PC-3 (cell line): ENCODE measurements at regions not wholly inside any gene's neighbourhood (a gene's known extent, or its start where the extent isn't known, plus 50 kb on each side); places are given as distances from the start of the nearest gene placed in this dataset.

Experiments used
- EZH2 ChIP-seq: fragments of 300-600 bp; sonication (generic); IDR thresholded peaks from one replicate; pipeline ENCODE4 v1.6.1; 2017; ENCODE audit warnings: antibody characterized with exemption, mild to moderate bottlenecking, low read length; ENCODE audit not compliant: unreplicated experiment
- EZH2phosphoT487 ChIP-seq: fragments of 300-600 bp; sonication (generic); IDR thresholded peaks from 2 replicates; pipeline ENCODE4 v1.6.1; 2018; ENCODE audit warnings: mild to moderate bottlenecking, antibody characterized with exemption, low read length, borderline replicate concordance
- TF ChIP-seq, protein P1 (sequence below): fragments of 300-600 bp; sonication (generic); conservative IDR thresholded peaks from 2 replicates; pipeline ENCODE4 v1.5.1; 2017; ENCODE audit warnings: antibody characterized with exemption, low read depth, mild to moderate bottlenecking, low read length

- TF ChIP-seq, protein P1, sequence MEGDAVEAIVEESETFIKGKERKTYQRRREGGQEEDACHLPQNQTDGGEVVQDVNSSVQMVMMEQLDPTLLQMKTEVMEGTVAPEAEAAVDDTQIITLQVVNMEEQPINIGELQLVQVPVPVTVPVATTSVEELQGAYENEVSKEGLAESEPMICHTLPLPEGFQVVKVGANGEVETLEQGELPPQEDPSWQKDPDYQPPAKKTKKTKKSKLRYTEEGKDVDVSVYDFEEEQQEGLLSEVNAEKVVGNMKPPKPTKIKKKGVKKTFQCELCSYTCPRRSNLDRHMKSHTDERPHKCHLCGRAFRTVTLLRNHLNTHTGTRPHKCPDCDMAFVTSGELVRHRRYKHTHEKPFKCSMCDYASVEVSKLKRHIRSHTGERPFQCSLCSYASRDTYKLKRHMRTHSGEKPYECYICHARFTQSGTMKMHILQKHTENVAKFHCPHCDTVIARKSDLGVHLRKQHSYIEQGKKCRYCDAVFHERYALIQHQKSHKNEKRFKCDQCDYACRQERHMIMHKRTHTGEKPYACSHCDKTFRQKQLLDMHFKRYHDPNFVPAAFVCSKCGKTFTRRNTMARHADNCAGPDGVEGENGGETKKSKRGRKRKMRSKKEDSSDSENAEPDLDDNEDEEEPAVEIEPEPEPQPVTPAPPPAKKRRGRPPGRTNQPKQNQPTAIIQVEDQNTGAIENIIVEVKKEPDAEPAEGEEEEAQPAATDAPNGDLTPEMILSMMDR, result no peak
- no peak for TF ChIP-seq EZH2phosphoT487
- no peak for TF ChIP-seq EZH2
These were observed 301.1 kb downstream of the MYCN start for GRCh38 chr2:16241166-16242160.
